ENCODE measurements at regions not wholly inside any gene's neighbourhood (a gene's known extent, or its start where the extent isn't known, plus 50 kb on each side); places are given as distances from the start of the nearest gene placed in this dataset.
"Not testable (repeated sequence)": the region's sequence is repeated elsewhere in the genome, so short reads cannot be mapped to it uniquely, and the experiment has no call there.

- no peak for DNase-seq
Observed at GRCh38 chr1:169022648-169023047, 83.8 kb upstream of the ATP1B1 start.

- no peak for DNase-seq
Observed at GRCh38 chr1:169024255-169024654, 82.2 kb upstream of the ATP1B1 start.

DNA sequence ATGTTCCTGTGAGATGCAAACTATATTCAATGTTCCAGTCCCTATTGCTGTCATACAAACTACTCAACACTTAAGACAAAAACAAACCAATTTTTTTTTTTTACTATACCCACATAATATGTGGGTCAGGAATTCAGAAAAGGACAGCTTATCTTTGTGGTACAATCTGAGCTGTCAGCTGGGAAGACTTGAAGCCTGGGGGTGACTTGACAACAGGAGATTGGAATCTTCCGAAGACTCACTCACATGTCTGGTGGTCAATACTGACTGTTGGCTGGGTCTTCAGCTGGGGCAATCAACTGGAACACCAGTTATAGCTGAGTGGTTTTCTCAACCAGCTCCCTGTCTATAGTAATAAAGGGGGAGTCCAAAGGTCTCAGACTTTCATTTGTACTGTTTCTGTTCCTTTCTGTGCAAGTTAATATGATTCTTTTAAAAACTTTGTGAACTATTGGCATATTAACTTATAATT is 81.7 kb upstream of the ATP1B1 start:
- no peak for DNase-seq

DNA sequence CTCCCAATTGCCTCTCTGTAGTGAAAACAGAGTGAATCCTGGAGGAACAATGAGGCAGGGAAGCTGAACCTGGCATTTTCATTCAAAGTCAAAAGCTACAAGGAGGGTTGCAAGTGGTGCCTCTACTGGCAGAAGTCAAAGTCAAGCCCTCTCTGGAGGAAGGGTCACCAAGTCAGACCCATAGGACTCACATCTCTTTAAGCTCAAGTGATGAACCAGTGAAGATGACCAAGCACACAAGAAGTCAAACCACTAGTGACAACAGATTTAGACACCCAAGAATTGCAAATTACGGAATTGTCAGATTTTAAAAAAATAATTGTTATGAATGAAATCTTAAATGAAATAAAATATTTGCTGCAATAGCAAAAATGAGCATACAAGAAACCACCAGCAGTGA is 81.1 kb upstream of the ATP1B1 start:
- no peak for DNase-seq

DNA sequence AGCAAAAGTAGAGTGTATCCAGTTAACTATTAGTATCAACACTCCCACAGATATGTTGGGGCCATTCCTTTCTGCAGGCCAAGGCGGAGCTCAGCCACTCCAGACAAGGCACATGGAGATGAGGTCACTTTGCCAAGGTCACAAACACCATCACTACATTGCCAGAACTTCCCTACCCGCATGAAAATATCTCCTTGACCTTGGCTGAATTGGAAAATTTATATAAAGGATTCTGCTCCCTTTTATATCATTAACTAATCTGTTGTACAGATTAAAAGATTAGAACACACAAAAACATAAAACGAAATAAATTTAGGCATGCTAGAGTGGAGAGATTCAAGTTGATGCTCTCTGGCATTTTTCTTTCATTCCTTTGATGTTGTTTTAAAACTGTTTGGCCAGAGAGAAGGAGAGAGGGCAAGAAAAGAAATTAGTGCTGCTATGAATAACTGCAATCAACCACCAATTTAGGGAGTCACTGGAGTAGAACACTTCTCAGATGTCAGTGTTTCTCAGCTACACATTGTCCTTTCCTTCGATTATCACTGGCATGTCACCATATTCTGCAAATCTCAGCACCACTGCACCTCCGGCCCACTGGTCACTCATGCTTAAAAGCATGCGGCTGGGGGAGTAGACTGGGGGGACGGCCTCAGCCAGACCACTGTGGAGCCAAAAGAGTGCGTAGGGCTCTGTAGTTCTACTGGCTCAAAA is 78.7 kb upstream of the ATP1B1 start:
- DNase-seq: no peak

DNA sequence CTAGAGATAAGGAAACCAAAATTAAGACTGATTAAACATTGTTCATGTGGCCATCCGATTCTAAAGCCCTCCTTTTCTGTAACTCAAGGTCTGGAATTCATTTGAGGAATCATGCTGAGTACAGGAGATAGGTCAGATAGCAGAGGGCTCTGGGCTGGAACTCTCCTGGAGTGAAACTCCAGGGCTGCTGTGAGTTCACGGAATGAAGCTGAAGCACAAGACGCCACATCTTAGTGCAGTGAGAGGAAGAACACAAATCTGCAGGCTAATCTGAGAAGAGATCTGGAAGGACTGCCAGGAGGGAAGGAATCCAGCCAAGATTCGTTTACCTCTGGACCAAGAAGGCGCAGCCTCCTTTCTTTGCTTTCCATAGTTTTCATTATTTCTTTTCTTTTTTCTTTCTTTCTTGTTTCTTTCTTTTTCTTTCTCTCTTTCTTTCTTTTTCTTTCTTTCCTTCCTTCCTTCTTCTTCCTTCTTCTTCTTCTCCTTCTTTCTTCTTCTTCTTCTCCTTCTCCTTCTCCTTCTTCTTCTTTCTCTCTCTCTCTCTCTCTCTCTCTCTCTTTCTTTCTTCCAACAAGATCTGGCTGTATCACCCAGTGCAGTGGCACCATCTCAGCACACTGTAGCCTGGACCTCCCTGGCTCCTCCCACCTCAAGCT is 74.8 kb upstream of the ATP1B1 start:
- no peak for DNase-seq

DNA sequence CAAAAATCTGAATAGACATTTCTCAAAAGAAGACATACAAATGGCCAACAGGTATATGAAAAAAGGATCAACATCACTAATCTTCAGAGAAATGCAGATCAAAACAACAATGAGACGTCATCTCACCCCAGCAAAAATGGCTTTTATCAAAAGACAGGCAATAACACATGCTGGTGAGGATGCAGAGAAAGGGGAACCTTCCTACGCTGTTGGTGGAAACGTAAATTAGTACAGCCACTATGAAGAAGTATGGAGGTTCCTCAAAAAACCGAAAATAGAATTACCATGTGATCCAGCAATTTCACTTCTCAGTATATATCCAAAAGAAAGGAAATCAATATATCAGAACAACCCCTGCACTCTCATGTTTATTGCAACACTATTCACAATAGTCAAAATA is 65.1 kb upstream of the ATP1B1 start:
- peak; percentile 5 for DNase-seq

GRCh38 chr1:169042377-169042776 is 64.1 kb upstream of the ATP1B1 start:
- no peak for DNase-seq

- DNase-seq: no peak
Observed at GRCh38 chr1:169043823-169044222, 62.7 kb upstream of the ATP1B1 start.

- peak; percentile 66 for DNase-seq
Observed at GRCh38 chr1:169044296-169044695, 62.2 kb upstream of the ATP1B1 start.

DNA sequence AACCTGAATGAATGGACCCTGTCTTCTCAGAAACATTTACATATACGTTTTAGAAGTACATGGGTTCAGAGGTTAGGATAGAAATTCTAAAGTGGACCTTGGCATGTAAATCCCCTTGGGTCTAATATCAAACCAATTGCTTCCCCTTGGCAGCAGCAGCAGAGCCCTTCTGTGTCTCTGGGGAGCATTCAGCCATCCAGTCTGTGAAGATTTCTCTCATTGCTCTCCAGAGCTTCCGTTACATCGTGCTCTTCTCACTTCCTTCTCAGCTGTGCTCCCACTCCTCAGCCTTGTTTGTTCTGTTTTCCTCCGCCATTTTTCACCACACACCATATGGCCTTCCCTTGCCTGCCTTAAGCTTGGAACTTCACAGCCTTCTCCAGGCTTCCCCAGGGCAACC is 61.5 kb upstream of the ATP1B1 start:
- no peak for DNase-seq

GRCh38 chr1:169046671-169047070 is 59.8 kb upstream of the ATP1B1 start:
- no peak for DNase-seq

- no peak for DNase-seq
Observed at GRCh38 chr1:169047074-169047473, 59.4 kb upstream of the ATP1B1 start.

DNA sequence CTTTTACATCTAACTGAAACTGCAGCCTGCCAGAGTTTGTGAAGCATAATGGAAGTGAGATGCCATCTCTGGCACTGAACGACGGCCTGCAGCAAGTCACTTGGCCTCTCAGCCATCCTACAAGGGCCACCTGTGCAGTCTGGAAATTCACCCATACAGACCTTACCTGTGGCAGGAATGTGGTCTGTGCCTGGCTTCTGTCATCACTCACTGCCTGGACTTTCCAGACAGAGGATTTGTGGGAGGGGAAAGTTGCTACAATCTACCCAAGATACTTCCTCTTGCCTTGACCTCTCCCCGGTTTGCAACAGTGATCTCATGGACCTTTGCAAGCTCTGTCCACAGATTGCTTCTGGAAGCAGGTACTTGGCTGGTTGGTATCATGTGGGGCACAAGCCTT is 58.4 kb upstream of the ATP1B1 start:
- no peak for DNase-seq

DNA sequence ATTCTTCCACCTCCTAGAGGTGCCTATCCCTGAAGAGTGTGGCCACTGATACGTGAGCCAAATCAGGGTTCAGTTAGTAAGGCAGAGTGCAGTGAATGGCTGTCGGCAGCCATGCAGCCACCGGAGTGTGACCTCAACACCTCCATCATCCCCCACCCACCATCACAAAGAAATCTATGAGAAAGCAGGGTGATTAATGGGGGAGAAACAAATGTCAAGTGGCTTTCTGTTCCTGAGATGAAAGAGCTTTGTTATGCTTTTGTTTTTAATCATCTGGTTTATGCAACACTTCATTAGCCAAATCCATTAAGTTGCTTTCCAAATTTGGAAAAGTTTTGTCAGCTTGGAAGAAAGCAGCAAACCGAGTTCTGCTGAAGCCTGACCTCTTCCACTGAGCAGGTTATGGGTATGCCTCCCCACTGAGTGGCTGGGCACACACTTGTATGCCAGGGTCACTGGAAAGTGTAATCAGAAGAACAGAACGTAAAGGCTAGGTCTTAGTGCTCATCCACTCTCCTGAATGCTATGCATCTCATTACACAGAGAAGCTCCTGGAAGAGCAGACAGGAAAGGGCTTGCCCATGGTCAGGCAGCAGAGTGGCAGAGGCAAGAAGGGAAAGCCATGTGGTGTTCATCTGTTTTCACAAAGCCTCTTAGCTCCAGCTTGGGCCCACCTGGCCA is 57.1 kb upstream of the ATP1B1 start:
- DNase-seq: no peak

DNA sequence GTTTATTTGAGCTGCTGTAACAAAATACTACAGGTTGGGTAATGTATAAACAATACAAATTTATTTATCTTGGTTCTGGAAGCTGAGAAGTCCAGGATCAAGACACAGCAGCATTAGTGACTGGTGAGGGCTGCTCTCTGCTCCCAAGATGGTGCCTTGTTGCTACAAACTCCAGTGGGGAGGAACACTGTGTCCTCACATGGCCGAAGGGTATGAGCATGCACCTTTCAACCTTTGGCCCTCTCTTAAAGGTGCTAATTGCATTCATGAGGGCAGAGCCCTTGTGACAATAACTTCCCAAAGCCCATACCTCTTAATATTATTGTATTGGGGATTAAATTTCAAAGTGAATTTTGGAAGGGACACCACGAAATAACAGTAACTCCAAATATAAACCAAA is 55.3 kb upstream of the ATP1B1 start:
- DNase-seq: no peak

GRCh38 chr1:169052171-169052570 is 54.3 kb upstream of the ATP1B1 start:
- DNase-seq: not testable (repeated sequence)

DNA sequence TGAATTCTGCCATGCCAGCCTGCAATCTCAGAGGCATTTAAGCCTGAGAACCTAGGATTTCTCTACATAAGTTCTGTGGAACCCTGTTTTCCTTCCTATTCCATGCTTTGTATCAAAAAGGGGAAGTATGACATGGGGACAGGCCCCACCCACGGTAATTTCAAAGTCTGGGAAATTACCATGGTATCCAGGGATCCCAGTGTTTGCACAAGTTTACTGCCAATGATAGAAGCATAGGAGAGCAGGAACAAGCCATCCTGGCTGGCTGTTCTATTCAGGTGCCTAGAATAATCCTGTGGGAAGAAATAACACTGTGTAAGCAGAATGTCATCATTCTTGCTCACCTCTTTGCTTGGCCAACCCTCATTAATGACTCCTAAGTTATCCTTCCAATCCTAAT is 53.8 kb upstream of the ATP1B1 start:
- no peak for DNase-seq

DNA sequence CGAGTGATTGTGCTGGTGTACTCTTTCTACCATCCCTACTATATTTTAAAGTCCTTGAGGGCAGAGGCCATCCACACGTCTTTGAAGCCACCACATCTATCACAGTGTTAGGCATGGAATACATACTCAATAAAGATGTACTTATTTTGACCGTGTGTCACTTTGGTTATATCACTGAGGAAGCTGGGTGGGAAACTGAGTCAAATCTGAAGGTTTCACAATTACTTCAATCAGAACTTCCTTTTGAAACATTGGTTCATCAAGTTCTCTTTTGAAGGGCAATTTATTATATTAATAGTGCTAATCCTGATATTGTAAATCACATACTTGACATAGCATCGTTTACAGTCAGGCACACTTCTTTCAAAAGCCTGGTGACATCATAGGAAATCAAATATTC is 53.3 kb upstream of the ATP1B1 start:
- no peak for DNase-seq
